HG02642 (cell line): ENCODE measurements at regions not wholly inside any gene's neighbourhood (a gene's known extent, or its start where the extent isn't known, plus 50 kb on each side); places are given as distances from the start of the nearest gene placed in this dataset.

Experiments
- ATAC-seq: cut with Tn5 transposase; IDR thresholded peaks from one replicate; pipeline ENCODE4 v1.9.1; 2021; ENCODE audit warnings: mild to moderate bottlenecking; ENCODE audit not compliant: unreplicated experiment, poor library complexity

- no peak for ATAC-seq
These were observed 256.7 kb downstream of the BMP7 start for GRCh38 chr20:57009775-57010174.

GRCh38 chr20:57012691-57013090 is 253.8 kb downstream of the BMP7 start:
- ATAC-seq: no peak

GRCh38 chr20:57013217-57013616 is 253.2 kb downstream of the BMP7 start:
- no peak for ATAC-seq

GRCh38 chr20:57013741-57014140 is 252.7 kb downstream of the BMP7 start:
- no peak for ATAC-seq

GRCh38 chr20:57020364-57020763 is 246.1 kb downstream of the BMP7 start:
- ATAC-seq: no peak

GRCh38 chr20:57022306-57022705 is 244.1 kb downstream of the BMP7 start:
- no peak for ATAC-seq

- no peak for ATAC-seq
These were observed 243.4 kb downstream of the BMP7 start for GRCh38 chr20:57023007-57023406.

- ATAC-seq: no peak
These were observed 242.4 kb downstream of the BMP7 start for GRCh38 chr20:57023997-57024396.

GRCh38 chr20:57024849-57025248 is 241.6 kb downstream of the BMP7 start:
- no peak for ATAC-seq

GRCh38 chr20:57025261-57025660 is 241.2 kb downstream of the BMP7 start:
- no peak for ATAC-seq

- no peak for ATAC-seq
These were observed 240.7 kb downstream of the BMP7 start for GRCh38 chr20:57025666-57026224.

- no peak for ATAC-seq
These were observed 238.7 kb downstream of the BMP7 start for GRCh38 chr20:57027777-57028176.

- ATAC-seq: no peak
These were observed 235.5 kb downstream of the BMP7 start for GRCh38 chr20:57030611-57031600.

GRCh38 chr20:57031867-57032355 is 234.5 kb downstream of the BMP7 start:
- ATAC-seq: no peak

GRCh38 chr20:57032847-57033246 is 233.6 kb downstream of the BMP7 start:
- no peak for ATAC-seq

- ATAC-seq: no peak
These were observed 232.4 kb downstream of the BMP7 start for GRCh38 chr20:57034001-57034400.

GRCh38 chr20:57037689-57038088 is 228.8 kb downstream of the BMP7 start:
- no peak for ATAC-seq

- no peak for ATAC-seq
These were observed 227.6 kb downstream of the BMP7 start for GRCh38 chr20:57038608-57039440.

- no peak for ATAC-seq
These were observed 226.0 kb downstream of the BMP7 start for GRCh38 chr20:57040466-57040865.

- no peak for ATAC-seq
These were observed 225.5 kb downstream of the BMP7 start for GRCh38 chr20:57040924-57041323.

- ATAC-seq: no peak
These were observed 223.3 kb downstream of the BMP7 start for GRCh38 chr20:57043091-57043490.
